SK-N-SH treated with all-trans-retinoic acid at 6 μM for 48 hours (cell line): ENCODE measurements at regions not wholly inside any gene's neighbourhood (a gene's known extent, or its start where the extent isn't known, plus 50 kb on each side); places are given as distances from the start of the nearest gene placed in this dataset.
A peak's percentile ranks its signal among the peaks of the same experiment; 100 is the strongest.

Source experiments
- ATAC-seq: fragments of 200-7000 bp; cut with Tn5 transposase; 3 replicates; pipeline ENCODE4 v1.9.1; 2020; ENCODE audit warnings: mild to moderate bottlenecking, moderate library complexity
- BACH2 ChIP-seq: fragments of 250-450 bp; sonication (Bioruptor Pico); IDR thresholded peaks from 2 replicates; pipeline ENCODE4 v1.9.0; 2021; ENCODE audit warnings: mild to moderate bottlenecking, borderline replicate concordance
- CREB5 ChIP-seq: fragments of 250-450 bp; sonication (Bioruptor Pico); IDR thresholded peaks from 2 replicates; pipeline ENCODE4 v1.5.1; 2020; ENCODE audit warnings: low read depth, mild to moderate bottlenecking, moderate library complexity
- CSDC2 ChIP-seq: fragments of 250-450 bp; sonication (Bioruptor Pico); IDR thresholded peaks from 2 replicates; pipeline ENCODE4 v1.5.0; 2020; ENCODE audit warnings: mild to moderate bottlenecking, moderate library complexity
- CSRNP3 ChIP-seq: fragments of 250-450 bp; sonication (Bioruptor Pico); IDR thresholded peaks from 2 replicates; pipeline ENCODE4 v1.5.1; 2021; ENCODE audit warnings: mild to moderate bottlenecking, moderate library complexity
- GLIS3 ChIP-seq: fragments of 250-450 bp; sonication (Bioruptor Pico); IDR thresholded peaks from 2 replicates; pipeline ENCODE4 v1.5.0; 2020; ENCODE audit warnings: mild to moderate bottlenecking, moderate library complexity
- ISL1 ChIP-seq: fragments of 250-450 bp; sonication (Bioruptor Pico); IDR thresholded peaks from 2 replicates; pipeline ENCODE4 v2.1.2; 2022; ENCODE audit warnings: mild to moderate bottlenecking, moderate library complexity
- OSR1 ChIP-seq: fragments of 250-450 bp; sonication (Bioruptor Pico); IDR thresholded peaks from 2 replicates; pipeline ENCODE4 v1.8.0; 2022; ENCODE audit warnings: moderate library complexity, mild to moderate bottlenecking, inconsistent platforms
- POU6F1 ChIP-seq: fragments of 250-450 bp; sonication (Bioruptor Pico); IDR thresholded peaks from 2 replicates; pipeline ENCODE4 v1.8.0; 2021; ENCODE audit warnings: low read depth, mild to moderate bottlenecking, moderate library complexity, borderline replicate concordance
- RARB ChIP-seq: fragments of 250-450 bp; sonication (Bioruptor Pico); IDR thresholded peaks from 2 replicates; pipeline ENCODE4 v1.8.0; 2021; ENCODE audit warnings: mild to moderate bottlenecking, moderate library complexity
- SNAI2 ChIP-seq: fragments of 250-450 bp; sonication (Bioruptor Pico); IDR thresholded peaks from 2 replicates; pipeline ENCODE4 v1.5.0; 2020; ENCODE audit warnings: mild to moderate bottlenecking, moderate library complexity
- TCF4 ChIP-seq: fragments of 250-450 bp; sonication (Bioruptor Pico); IDR thresholded peaks from 2 replicates; pipeline ENCODE4 v1.8.0; 2021; ENCODE audit warnings: mild to moderate bottlenecking, moderate library complexity, borderline replicate concordance
- TOX ChIP-seq: fragments of 250-450 bp; sonication (Bioruptor Pico); IDR thresholded peaks from 2 replicates; pipeline ENCODE4 v1.8.0; 2021; ENCODE audit warnings: mild to moderate bottlenecking, moderate library complexity, borderline replicate concordance
- TSHZ2 ChIP-seq: fragments of 250-450 bp; sonication (Bioruptor Pico); IDR thresholded peaks from 2 replicates; pipeline ENCODE4 v1.5.0; 2020; ENCODE audit warnings: mild to moderate bottlenecking, moderate library complexity
- ZC3H10 ChIP-seq: fragments of 250-450 bp; sonication (Bioruptor Pico); IDR thresholded peaks from 2 replicates; pipeline ENCODE4 v1.5.1; 2021; ENCODE audit warnings: mild to moderate bottlenecking, moderate library complexity
- ZFP3 ChIP-seq: fragments of 250-450 bp; sonication (Bioruptor Pico); IDR thresholded peaks from 2 replicates; pipeline ENCODE4 v1.5.0; 2020; ENCODE audit warnings: mild to moderate bottlenecking, moderate library complexity
- ZFP30 ChIP-seq: fragments of 450-650 bp; formaldehyde crosslinking; IDR thresholded peaks from 2 replicates; pipeline ENCODE4 v1.5.0; 2022; ENCODE audit warnings: mild to moderate bottlenecking, moderate library complexity
- ZNF565 ChIP-seq: fragments of 450-650 bp; formaldehyde crosslinking; conservative IDR thresholded peaks from 2 replicates; pipeline ENCODE4 v1.5.0; 2020; ENCODE audit warnings: low read depth, mild to moderate bottlenecking, moderate library complexity

GRCh38 chr4:119695216-119695615, 66.6 kb upstream of the PDE5A start:
- TF ChIP-seq RARB (no peak), SNAI2 (CRISPR knock-in tag) (no peak), ISL1 (CRISPR knock-in tag) (no peak), ZFP3 (CRISPR knock-in tag) (no peak), ZC3H10 (CRISPR knock-in tag) (no peak), GLIS3 (CRISPR knock-in tag) (no peak), ZFP30 (CRISPR knock-in tag) (no peak)
- no peak for ATAC-seq

- peak; percentile 44; the same call in 2 of the 3 replicates for ATAC-seq
- no peak for TF ChIP-seq CSRNP3 (CRISPR knock-in tag)
- TF ChIP-seq CSDC2 (CRISPR knock-in tag) = no peak
- TF ChIP-seq GLIS3 (CRISPR knock-in tag) = no peak
- no peak for TF ChIP-seq RARB
These were observed 64.5 kb upstream of the PDE5A start for GRCh38 chr4:119693126-119693525.

GRCh38 chr4:119692001-119692400, 63.4 kb upstream of the PDE5A start:
- no peak for ATAC-seq

GRCh38 chr4:119690871-119691270, 62.3 kb upstream of the PDE5A start:
- ATAC-seq = no peak
- no peak for TF ChIP-seq ZNF565 (CRISPR knock-in tag)
- no peak for TF ChIP-seq TCF4 (CRISPR knock-in tag)
- no peak for TF ChIP-seq TOX (CRISPR knock-in tag)
- TF ChIP-seq ZFP3 (CRISPR knock-in tag) = no peak
- TF ChIP-seq CSRNP3 (CRISPR knock-in tag) = no peak
- no peak for TF ChIP-seq CREB5 (CRISPR knock-in tag)
- TF ChIP-seq BACH2 (CRISPR knock-in tag) = no peak
- TF ChIP-seq ZC3H10 (CRISPR knock-in tag) = no peak
- TF ChIP-seq RARB = no peak
- no peak for TF ChIP-seq POU6F1 (CRISPR knock-in tag)
- TF ChIP-seq ISL1 (CRISPR knock-in tag) = no peak
- TF ChIP-seq ZFP30 (CRISPR knock-in tag) = no peak
- no peak for TF ChIP-seq OSR1 (CRISPR knock-in tag)
- no peak for TF ChIP-seq CSDC2 (CRISPR knock-in tag)
- TF ChIP-seq GLIS3 (CRISPR knock-in tag) = no peak

More at GRCh38 chr4:119692001-119692400, 63.4 kb upstream of the PDE5A start:
- TF ChIP-seq OSR1 (CRISPR knock-in tag) (no peak), ZFP3 (CRISPR knock-in tag) (no peak), GLIS3 (CRISPR knock-in tag) (no peak), RARB (no peak), TSHZ2 (CRISPR knock-in tag) (no peak), POU6F1 (CRISPR knock-in tag) (no peak)
